PC-3 (cell line): ENCODE measurements at regions not wholly inside any gene's neighbourhood (a gene's known extent, or its start where the extent isn't known, plus 50 kb on each side); places are given as distances from the start of the nearest gene placed in this dataset.

Experiments
- ATAC-seq: fragments of 200-7000 bp; cut with Tn5 transposase; 2 replicates; pipeline ENCODE4 v1.9.1; 2020; ENCODE audit warnings: mild to moderate bottlenecking, moderate library complexity
- BruUV-seq: library from RNA; stranded (reverse); fragments of 400-500 nt; replicated peaks from 2 replicates; lab custom pipeline; 2021; lab: Mats Ljungman, UMichigan
- CTCF ChIA-PET: fragments of 300-600 bp; sonication (Branson Sonifier 250); formaldehyde crosslinking; loops from one replicate; lab custom pipeline; 2022; ENCODE audit warnings: antibody characterized with exemption; lab: Charles Lee
- POLR2A ChIA-PET: fragments of 300-600 bp; sonication (Branson Sonifier 250); formaldehyde crosslinking; loops from one replicate; lab custom pipeline; 2022; ENCODE audit warnings: antibody characterized with exemption; ENCODE audit not compliant: unreplicated experiment; lab: Charles Lee
- DNase-seq: peaks from one replicate; pipeline ENCODE4 v3.0.0-alpha.2; 2015
- H2AFZ ChIP-seq: fragments of 300-600 bp; sonication (generic); 2 replicates; pipeline ENCODE4 v1.6.0; 2016; ENCODE audit warnings: antibody characterized with exemption, low read length
- H3F3A ChIP-seq: fragments of 300-600 bp; sonication (generic); one replicate; pipeline ENCODE4 v1.6.0; 2017; ENCODE audit warnings: antibody characterized with exemption, low read length, control low read depth, mild to moderate bottlenecking; ENCODE audit not compliant: unreplicated experiment
- H3K27ac ChIP-seq: fragments of 300-600 bp; sonication (generic); 2 replicates; pipeline ENCODE4 v1.5.1; 2016; ENCODE audit warnings: mild to moderate bottlenecking, low read length
- H3K27me3 ChIP-seq: fragments of 300-600 bp; sonication (generic); 2 replicates; pipeline ENCODE4 v1.6.1; 2016; ENCODE audit warnings: low read length, mixed read lengths
- H3K36me3 ChIP-seq: fragments of 300-600 bp; sonication (generic); 2 replicates; pipeline ENCODE4 v1.6.1; 2016; ENCODE audit warnings: low read depth, mixed run types, low read length, mixed read lengths
- H3K4me1 ChIP-seq: fragments of 300-600 bp; sonication (generic); 2 replicates; pipeline ENCODE4 v1.5.1; 2016; ENCODE audit warnings: low read length; ENCODE audit not compliant: insufficient read depth
- H3K4me2 ChIP-seq: fragments of 300-600 bp; sonication (generic); 2 replicates; pipeline ENCODE4 v1.6.0; 2016; ENCODE audit warnings: low read length
- H3K4me3 ChIP-seq: fragments of 300-600 bp; sonication (generic); 2 replicates; pipeline ENCODE4 v1.5.1; 2016; ENCODE audit warnings: mild to moderate bottlenecking, low read length, mixed read lengths
- H3K79me2 ChIP-seq: fragments of 300-600 bp; sonication (generic); 2 replicates; pipeline ENCODE4 v1.6.1; 2017; ENCODE audit warnings: low read length, mixed read lengths
- H3K9ac ChIP-seq: fragments of 300-600 bp; sonication (generic); 2 replicates; pipeline ENCODE4 v1.6.0; 2016; ENCODE audit warnings: mild to moderate bottlenecking, low read length
- H3K9me2 ChIP-seq: fragments of 300-600 bp; sonication (generic); replicated peaks from 2 replicates; pipeline ENCODE4 v1.6.1; 2016; ENCODE audit warnings: mixed run types, low read length, mixed read lengths
- H3K9me3 ChIP-seq: fragments of 300-600 bp; sonication (generic); 2 replicates; pipeline ENCODE4 v1.6.1; 2016; ENCODE audit warnings: low read length, mixed read lengths
- H4K20me1 ChIP-seq: fragments of 300-600 bp; sonication (generic); 2 replicates; pipeline ENCODE4 v1.6.1; 2016; ENCODE audit warnings: low read length, mixed read lengths
- EZH2 ChIP-seq: fragments of 300-600 bp; sonication (generic); IDR thresholded peaks from one replicate; pipeline ENCODE4 v1.6.1; 2017; ENCODE audit warnings: antibody characterized with exemption, mild to moderate bottlenecking, low read length; ENCODE audit not compliant: unreplicated experiment
- EZH2phosphoT487 ChIP-seq: fragments of 300-600 bp; sonication (generic); IDR thresholded peaks from 2 replicates; pipeline ENCODE4 v1.6.1; 2018; ENCODE audit warnings: mild to moderate bottlenecking, antibody characterized with exemption, low read length, borderline replicate concordance
- intact Hi-C: fragments of 100-400 bp; cut with micrococcal nuclease; formaldehyde crosslinking; loops from 2 replicates; pipeline ENCODE4 v1.9.0; 2023
- TF ChIP-seq, protein P1 (sequence below): fragments of 300-600 bp; sonication (generic); conservative IDR thresholded peaks from 2 replicates; pipeline ENCODE4 v1.5.1; 2017; ENCODE audit warnings: antibody characterized with exemption, low read depth, mild to moderate bottlenecking, low read length

DNA sequence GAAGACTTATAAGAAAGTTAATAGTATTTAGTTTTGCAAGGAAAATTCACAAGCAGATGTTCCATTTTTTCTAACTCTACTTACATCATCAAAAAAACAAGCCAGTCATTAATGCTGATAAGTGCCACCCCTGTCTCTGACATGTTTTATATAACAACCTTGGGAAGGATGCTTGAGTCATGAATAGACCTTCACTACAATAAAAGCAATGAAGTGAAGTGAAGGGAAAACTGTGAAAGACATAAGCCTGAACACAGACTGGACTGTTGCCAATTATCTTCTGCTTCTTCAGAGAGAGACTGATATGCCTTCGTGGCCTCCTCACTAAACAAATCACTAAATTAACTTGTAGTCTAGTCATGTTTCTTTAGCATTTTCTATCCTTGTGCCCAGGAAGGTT lies 353.2 kb downstream of the PDHA2 start:
- Histone ChIP-seq H3K36me3 (no peaks in the 10 kb centered on the region), H3K4me1 (no peaks in the 10 kb centered on the region), H3K9me2 (no peaks in the 10 kb centered on the region), H3K4me3 (no peak overlapping the region), H3K27me3 (no peaks in the 10 kb centered on the region), H2AFZ (no peak overlapping the region), H4K20me1 (no peaks in the 10 kb centered on the region), H3K4me2 (no peak overlapping the region), H3K27ac (no peak overlapping the region), H3F3A (no peaks in the 10 kb centered on the region), H3K79me2 (no peaks in the 10 kb centered on the region), H3K9me3 (no peaks in the 10 kb centered on the region), H3K9ac (no peak overlapping the region)
- ChIA-PET POLR2A (no interaction called here), CTCF (no interaction called here)
- no peak for DNase-seq
- no peak for ATAC-seq
- intact Hi-C loops = no loop called here
- BruUV-seq = no TSS peak
- TF ChIP-seq EZH2 = no peak

DNA sequence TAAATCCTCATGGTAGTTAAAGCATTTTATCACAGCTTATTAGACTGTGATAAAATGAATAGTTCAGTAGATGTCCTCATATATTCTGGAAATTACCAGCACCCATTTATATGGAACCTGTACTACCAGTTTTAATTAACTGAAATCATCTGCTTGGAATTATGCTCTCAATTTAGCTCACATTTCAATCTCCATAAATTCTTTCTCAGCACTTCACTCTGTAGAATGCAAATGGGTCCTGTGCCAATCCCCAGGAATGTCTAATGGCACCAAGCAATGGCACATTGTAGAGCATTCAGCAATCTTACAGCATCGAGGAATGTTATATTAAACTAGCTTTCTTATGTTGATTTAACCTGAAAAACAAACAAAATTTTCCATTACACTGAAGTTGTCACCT lies 355.1 kb downstream of the PDHA2 start:
- Histone ChIP-seq H3K27ac (no peak overlapping the region), H3K9me3 (no peaks in the 10 kb centered on the region), H3K4me3 (no peak overlapping the region), H3F3A (no peaks in the 10 kb centered on the region), H3K79me2 (no peaks in the 10 kb centered on the region), H3K27me3 (no peaks in the 10 kb centered on the region), H3K4me1 (no peaks in the 10 kb centered on the region), H3K4me2 (no peak overlapping the region), H2AFZ (no peak overlapping the region), H4K20me1 (no peaks in the 10 kb centered on the region), H3K9ac (no peak overlapping the region), H3K9me2 (no peaks in the 10 kb centered on the region), H3K36me3 (no peaks in the 10 kb centered on the region)
- ChIA-PET POLR2A (no interaction called here), CTCF (no interaction called here)
- intact Hi-C loops = no loop called here
- BruUV-seq = no TSS peak
- TF ChIP-seq EZH2 (no peak), EZH2phosphoT487 (no peak)
- TF ChIP-seq, protein P1, sequence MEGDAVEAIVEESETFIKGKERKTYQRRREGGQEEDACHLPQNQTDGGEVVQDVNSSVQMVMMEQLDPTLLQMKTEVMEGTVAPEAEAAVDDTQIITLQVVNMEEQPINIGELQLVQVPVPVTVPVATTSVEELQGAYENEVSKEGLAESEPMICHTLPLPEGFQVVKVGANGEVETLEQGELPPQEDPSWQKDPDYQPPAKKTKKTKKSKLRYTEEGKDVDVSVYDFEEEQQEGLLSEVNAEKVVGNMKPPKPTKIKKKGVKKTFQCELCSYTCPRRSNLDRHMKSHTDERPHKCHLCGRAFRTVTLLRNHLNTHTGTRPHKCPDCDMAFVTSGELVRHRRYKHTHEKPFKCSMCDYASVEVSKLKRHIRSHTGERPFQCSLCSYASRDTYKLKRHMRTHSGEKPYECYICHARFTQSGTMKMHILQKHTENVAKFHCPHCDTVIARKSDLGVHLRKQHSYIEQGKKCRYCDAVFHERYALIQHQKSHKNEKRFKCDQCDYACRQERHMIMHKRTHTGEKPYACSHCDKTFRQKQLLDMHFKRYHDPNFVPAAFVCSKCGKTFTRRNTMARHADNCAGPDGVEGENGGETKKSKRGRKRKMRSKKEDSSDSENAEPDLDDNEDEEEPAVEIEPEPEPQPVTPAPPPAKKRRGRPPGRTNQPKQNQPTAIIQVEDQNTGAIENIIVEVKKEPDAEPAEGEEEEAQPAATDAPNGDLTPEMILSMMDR = no peak
- DNase-seq (no peak), ATAC-seq (no peak)

DNA sequence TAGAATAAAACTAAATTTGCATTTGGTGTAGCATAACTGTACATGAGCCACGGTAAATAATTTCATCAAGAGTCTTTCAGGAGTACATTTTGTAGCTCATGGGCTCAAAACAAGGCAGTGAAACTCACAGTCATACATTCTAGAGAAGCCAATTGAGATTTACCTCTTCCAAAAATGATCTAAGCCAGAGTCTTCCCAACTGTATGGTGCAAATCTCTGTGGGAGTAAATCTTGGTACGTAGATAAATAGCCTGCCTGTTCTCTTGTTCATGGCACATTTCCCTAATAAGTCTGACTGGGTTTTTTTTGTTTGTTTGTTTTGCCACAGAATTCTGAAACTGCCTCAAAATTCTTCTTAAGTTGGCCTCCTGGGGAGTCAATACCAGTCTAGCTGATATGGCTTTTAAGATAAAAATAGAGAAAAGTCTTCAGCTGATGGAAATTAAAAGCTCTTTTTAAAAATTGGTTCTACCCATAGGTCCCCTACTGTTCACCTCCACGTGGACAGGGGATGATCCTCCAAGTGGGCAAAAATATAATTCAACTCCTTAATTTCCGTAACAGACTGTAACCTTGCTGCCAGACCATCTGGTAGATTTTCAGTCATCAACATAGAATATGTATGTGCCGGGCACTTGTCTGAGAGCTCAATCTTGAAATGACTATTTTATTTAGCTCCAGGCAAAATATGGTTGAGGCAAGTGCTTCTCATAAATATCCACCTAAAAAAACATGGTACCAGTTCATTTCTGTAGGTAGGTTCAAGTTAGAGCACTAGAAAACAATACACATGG lies 365.4 kb downstream of the PDHA2 start:
- CTCF ChIA-PET = no interaction called here

More for the DNA sequence above, 365.4 kb downstream of the PDHA2 start:
- POLR2A ChIA-PET = no interaction called here
- TF ChIP-seq, protein P1 = no peak
- no peak for TF ChIP-seq EZH2phosphoT487
- Histone ChIP-seq H4K20me1 (no peaks in the 10 kb centered on the region), H3K9me2 (no peaks in the 10 kb centered on the region), H3K27ac (no peak overlapping the region), H3K9me3 (no peaks in the 10 kb centered on the region), H3K79me2 (no peaks in the 10 kb centered on the region), H3K4me2 (no peak overlapping the region), H3F3A (no peaks in the 10 kb centered on the region), H3K4me3 (no peak overlapping the region), H3K4me1 (no peaks in the 10 kb centered on the region), H2AFZ (no peak overlapping the region), H3K27me3 (no peaks in the 10 kb centered on the region), H3K36me3 (no peaks in the 10 kb centered on the region), H3K9ac (no peak overlapping the region)
- BruUV-seq = no TSS peak
- DNase-seq (no peak), ATAC-seq (no peak)
- intact Hi-C loops = no loop called here
